KMS-11 (cell line): ENCODE measurements at regions not wholly inside any gene's neighbourhood (a gene's known extent, or its start where the extent isn't known, plus 50 kb on each side); places are given as distances from the start of the nearest gene placed in this dataset.

Experiments used
- H2AFZ ChIP-seq: fragments of 200-600 bp; sonication (generic); 2 replicates; pipeline ENCODE4 v1.6.1; 2016; ENCODE audit warnings: antibody characterized with exemption, mixed run types, low read depth
- H3K27ac ChIP-seq: fragments of 200-600 bp; sonication (generic); 2 replicates; pipeline ENCODE4 v1.6.1; 2016; ENCODE audit warnings: mild to moderate bottlenecking, mixed run types
- H3K27me3 ChIP-seq: fragments of 200-600 bp; sonication (generic); 2 replicates; pipeline ENCODE4 v1.6.1; 2017; ENCODE audit warnings: mild to moderate bottlenecking, low read depth, mixed run types, moderate library complexity; ENCODE audit not compliant: insufficient read depth
- H3K36me3 ChIP-seq: fragments of 200-600 bp; sonication (generic); 2 replicates; pipeline ENCODE4 v1.6.1; 2017; ENCODE audit warnings: mild to moderate bottlenecking, mixed run types; ENCODE audit not compliant: insufficient read depth
- H3K4me1 ChIP-seq: fragments of 200-600 bp; sonication (generic); 2 replicates; pipeline ENCODE4 v1.6.1; 2016; ENCODE audit warnings: mild to moderate bottlenecking, low read depth, mixed run types; ENCODE audit not compliant: poor library complexity, severe bottlenecking
- H3K4me2 ChIP-seq: fragments of 200-600 bp; sonication (generic); 2 replicates; pipeline ENCODE4 v1.7.0; 2016; ENCODE audit warnings: mild to moderate bottlenecking, mixed run types
- H3K4me3 ChIP-seq: fragments of 200-600 bp; sonication (generic); IDR thresholded peaks from 2 replicates; pipeline ENCODE4 v1.6.1; 2017; ENCODE audit warnings: low read depth, low read length, mixed read lengths; ENCODE audit not compliant: insufficient read depth
- H3K79me2 ChIP-seq: fragments of 200-600 bp; sonication (generic); 2 replicates; pipeline ENCODE4 v1.6.1; 2016; ENCODE audit warnings: low read depth, mixed run types; ENCODE audit not compliant: insufficient read depth
- H3K9ac ChIP-seq: fragments of 200-600 bp; sonication (generic); 2 replicates; pipeline ENCODE4 v1.6.1; 2016; ENCODE audit warnings: mild to moderate bottlenecking, mixed run types
- H4K20me1 ChIP-seq: fragments of 200-600 bp; sonication (generic); 2 replicates; pipeline ENCODE4 v1.6.1; 2016; ENCODE audit warnings: mild to moderate bottlenecking, mixed run types; ENCODE audit not compliant: insufficient read depth
- CTCF ChIP-seq: fragments of 200-600 bp; sonication (generic); conservative IDR thresholded peaks from 2 replicates; pipeline ENCODE4 v1.6.1; 2017; ENCODE audit warnings: low read depth, mild to moderate bottlenecking, antibody characterized with exemption, low read length, moderate library complexity, mixed read lengths

GRCh38 chr14:41355866-41356265 is 250.8 kb upstream of the LRFN5 start:
- Histone ChIP-seq H3K9ac (no peak overlapping the region), H3K79me2 (no peaks in the 10 kb centered on the region), H3K27me3 (no peaks in the 10 kb centered on the region), H3K4me3 (no peak overlapping the region), H2AFZ (no peak overlapping the region), H4K20me1 (no peaks in the 10 kb centered on the region), H3K4me1 (no peaks in the 10 kb centered on the region), H3K36me3 (no peaks in the 10 kb centered on the region), H3K27ac (no peak overlapping the region), H3K4me2 (no peak overlapping the region)
- TF ChIP-seq CTCF: no peak

GRCh38 chr14:41350476-41350875 is 256.2 kb upstream of the LRFN5 start:
- Histone ChIP-seq H3K27me3 (no peaks in the 10 kb centered on the region), H3K4me2 (no peak overlapping the region), H3K4me1 (no peaks in the 10 kb centered on the region), H3K9ac (no peak overlapping the region), H3K79me2 (no peaks in the 10 kb centered on the region), H3K36me3 (no peaks in the 10 kb centered on the region), H2AFZ (no peak overlapping the region), H3K4me3 (no peak overlapping the region), H3K27ac (no peak overlapping the region), H4K20me1 (no peaks in the 10 kb centered on the region)
- no peak for TF ChIP-seq CTCF

- H3K27me3 ChIP-seq: no peaks in the 10 kb centered on the region
- no peaks in the 10 kb centered on the region for H3K79me2 ChIP-seq
- TF ChIP-seq CTCF: no peak
- H3K4me2 ChIP-seq: no peak overlapping the region
- H3K36me3 ChIP-seq: no peaks in the 10 kb centered on the region
- no peak overlapping the region for H3K27ac ChIP-seq
- H3K4me3 ChIP-seq: no peak overlapping the region
- H4K20me1 ChIP-seq: no peaks in the 10 kb centered on the region
- H3K9ac ChIP-seq: no peak overlapping the region
- no peaks in the 10 kb centered on the region for H3K4me1 ChIP-seq
- H2AFZ ChIP-seq: no peak overlapping the region
These were observed 257.3 kb upstream of the LRFN5 start for GRCh38 chr14:41349289-41349910.

GRCh38 chr14:41343857-41344256 is 262.8 kb upstream of the LRFN5 start:
- no peaks in the 10 kb centered on the region for H3K36me3 ChIP-seq
- no peaks in the 10 kb centered on the region for H3K4me1 ChIP-seq
- no peak overlapping the region for H3K4me2 ChIP-seq
- no peaks in the 10 kb centered on the region for H3K27me3 ChIP-seq
- H3K4me3 ChIP-seq: no peak overlapping the region
- H3K27ac ChIP-seq: no peak overlapping the region
- no peak overlapping the region for H3K9ac ChIP-seq
- no peak overlapping the region for H2AFZ ChIP-seq
- no peaks in the 10 kb centered on the region for H3K79me2 ChIP-seq
- H4K20me1 ChIP-seq: no peaks in the 10 kb centered on the region
- TF ChIP-seq CTCF: no peak
